Endothelial cell of umbilical vein (primary cell): ENCODE measurements at regions not wholly inside any gene's neighbourhood (a gene's known extent, or its start where the extent isn't known, plus 50 kb on each side); places are given as distances from the start of the nearest gene placed in this dataset.

Source experiments
- EZH2 ChIP-seq: IDR thresholded peaks from 2 replicates; pipeline ENCODE4 v1.6.1; 2012; ENCODE audit warnings: borderline replicate concordance, low read depth, mild to moderate bottlenecking, moderate library complexity, low read length, inconsistent platforms; ENCODE audit not compliant: severe bottlenecking
- JUN ChIP-seq: IDR thresholded peaks from 2 replicates; pipeline ENCODE4 v1.6.1; 2011; ENCODE audit warnings: borderline replicate concordance, low read depth; ENCODE audit not compliant: insufficient read length, insufficient read depth
- MYC ChIP-seq: IDR thresholded peaks from one replicate; pipeline ENCODE4 v1.6.1; 2011; ENCODE audit warnings: mild to moderate bottlenecking, low read depth, low read length
- POLR2A ChIP-seq: IDR thresholded peaks from 2 replicates; pipeline ENCODE4 v1.6.1; 2012; ENCODE audit warnings: low read depth, mild to moderate bottlenecking, control low read depth, low read length
- TF ChIP-seq, protein P1 (sequence below), 2 donors: IDR thresholded peaks; 1 replicate in 1 of 2; 2 replicates in 1 of 2; pipeline ENCODE4 v1.5.1; 2011; ENCODE audit warnings: low read length in 2 of 2, mild to moderate bottlenecking in 2 of 2, moderate library complexity in 2 of 2, control low read depth in 1 of 2, inconsistent platforms in 1 of 2, low read depth in 1 of 2; ENCODE audit not compliant: insufficient read depth in 1 of 2; ENCODE audit errors: extremely low read depth in 1 of 2
- TF ChIP-seq, protein P2 (sequence below): IDR thresholded peaks from 2 replicates; pipeline ENCODE4 v1.6.1; 2011; ENCODE audit not compliant: insufficient read depth, insufficient read length

DNA sequence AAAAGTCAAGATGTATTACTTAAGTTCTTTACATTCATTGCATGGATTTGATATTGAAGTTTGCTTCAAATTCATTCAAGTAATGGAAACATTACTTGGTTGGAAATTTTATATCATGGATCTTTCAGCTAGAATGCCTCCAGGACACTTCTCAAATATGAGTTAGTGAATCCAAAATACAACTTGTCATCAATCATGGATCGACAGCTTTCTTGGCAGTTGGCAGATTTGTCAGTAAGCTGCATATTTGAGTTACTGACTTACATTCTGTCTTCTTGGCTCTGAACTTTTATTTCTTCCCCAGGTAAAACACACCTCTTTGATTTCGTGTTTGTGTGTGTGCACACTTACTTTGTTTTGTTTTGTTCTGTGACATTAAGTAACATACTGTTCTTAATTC lies 1171.1 kb downstream of the TAF11L14 start:
- TF ChIP-seq, protein P1, sequence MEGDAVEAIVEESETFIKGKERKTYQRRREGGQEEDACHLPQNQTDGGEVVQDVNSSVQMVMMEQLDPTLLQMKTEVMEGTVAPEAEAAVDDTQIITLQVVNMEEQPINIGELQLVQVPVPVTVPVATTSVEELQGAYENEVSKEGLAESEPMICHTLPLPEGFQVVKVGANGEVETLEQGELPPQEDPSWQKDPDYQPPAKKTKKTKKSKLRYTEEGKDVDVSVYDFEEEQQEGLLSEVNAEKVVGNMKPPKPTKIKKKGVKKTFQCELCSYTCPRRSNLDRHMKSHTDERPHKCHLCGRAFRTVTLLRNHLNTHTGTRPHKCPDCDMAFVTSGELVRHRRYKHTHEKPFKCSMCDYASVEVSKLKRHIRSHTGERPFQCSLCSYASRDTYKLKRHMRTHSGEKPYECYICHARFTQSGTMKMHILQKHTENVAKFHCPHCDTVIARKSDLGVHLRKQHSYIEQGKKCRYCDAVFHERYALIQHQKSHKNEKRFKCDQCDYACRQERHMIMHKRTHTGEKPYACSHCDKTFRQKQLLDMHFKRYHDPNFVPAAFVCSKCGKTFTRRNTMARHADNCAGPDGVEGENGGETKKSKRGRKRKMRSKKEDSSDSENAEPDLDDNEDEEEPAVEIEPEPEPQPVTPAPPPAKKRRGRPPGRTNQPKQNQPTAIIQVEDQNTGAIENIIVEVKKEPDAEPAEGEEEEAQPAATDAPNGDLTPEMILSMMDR (IDR thresholded peaks at IDR 0.05; ENCODE audit: extremely low read depth in 1 of 2, insufficient read depth in 1 of 2, low read depth in 1 of 2, low read length in 2 of 2) = no peak
- TF ChIP-seq POLR2A (no peak), JUN (no peak), EZH2 (no peak), MYC (no peak)
- TF ChIP-seq, protein P2, sequence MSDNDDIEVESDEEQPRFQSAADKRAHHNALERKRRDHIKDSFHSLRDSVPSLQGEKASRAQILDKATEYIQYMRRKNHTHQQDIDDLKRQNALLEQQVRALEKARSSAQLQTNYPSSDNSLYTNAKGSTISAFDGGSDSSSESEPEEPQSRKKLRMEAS = no peak
